SW 1271 (cell line): ENCODE measurements at regions not wholly inside any gene's neighbourhood (a gene's known extent, or its start where the extent isn't known, plus 50 kb on each side); places are given as distances from the start of the nearest gene placed in this dataset.
"Not testable (repeated sequence)": the region's sequence is repeated elsewhere in the genome, so short reads cannot be mapped to it uniquely, and the experiment has no call there.

Experiments used
- DNase-seq, 2 experiments: peaks; one replicate each; lab custom pipeline; 2025; lab: John Stamatoyannopoulos, UW

- DNase-seq = no peak
Measured at GRCh38 chr5:94102849-94103248, 361.4 kb upstream of the POU5F2 start.

GRCh38 chr5:94097384-94097783, 356.0 kb upstream of the POU5F2 start:
- DNase-seq = not testable (repeated sequence)

GRCh38 chr5:94094793-94095441, 353.5 kb upstream of the POU5F2 start:
- no peak for DNase-seq

- no peak for DNase-seq
Measured at GRCh38 chr5:94093300-94093699, 351.9 kb upstream of the POU5F2 start.

GRCh38 chr5:94086635-94087034, 345.2 kb upstream of the POU5F2 start:
- not testable (repeated sequence) for DNase-seq

GRCh38 chr5:94086194-94086593, 344.8 kb upstream of the POU5F2 start:
- no peak for DNase-seq

GRCh38 chr5:94082405-94082804, 341.0 kb upstream of the POU5F2 start:
- no peak for DNase-seq

GRCh38 chr5:94081088-94081487, 339.7 kb upstream of the POU5F2 start:
- no peak for DNase-seq

GRCh38 chr5:94080390-94080789, 339.0 kb upstream of the POU5F2 start:
- no peak for DNase-seq

GRCh38 chr5:94072116-94072515, 330.7 kb upstream of the POU5F2 start:
- DNase-seq = no peak

- no peak for DNase-seq
Measured at GRCh38 chr5:94066437-94067207, 325.2 kb upstream of the POU5F2 start.

- no peak for DNase-seq
Measured at GRCh38 chr5:94064025-94064424, 322.6 kb upstream of the POU5F2 start.

GRCh38 chr5:94057655-94058054, 316.3 kb upstream of the POU5F2 start:
- no peak for DNase-seq

- DNase-seq = no peak
Measured at GRCh38 chr5:94057217-94057616, 315.8 kb upstream of the POU5F2 start.

- DNase-seq = not testable (repeated sequence)
Measured at GRCh38 chr5:94049307-94049922, 308.0 kb upstream of the POU5F2 start.

- DNase-seq = no peak
Measured at GRCh38 chr5:94045839-94046782, 304.7 kb upstream of the POU5F2 start.

GRCh38 chr5:94043311-94043710, 301.9 kb upstream of the POU5F2 start:
- no peak for DNase-seq

GRCh38 chr5:94040591-94041148, 299.3 kb upstream of the POU5F2 start:
- DNase-seq = no peak

GRCh38 chr5:94039101-94039500, 297.7 kb upstream of the POU5F2 start:
- DNase-seq = no peak

GRCh38 chr5:94031631-94032030, 290.2 kb upstream of the POU5F2 start:
- DNase-seq = no peak

- DNase-seq = no peak
Measured at GRCh38 chr5:94028001-94028400, 286.6 kb upstream of the POU5F2 start.

GRCh38 chr5:94027145-94027544, 285.7 kb upstream of the POU5F2 start:
- DNase-seq = no peak
